Subcutaneous abdominal adipose tissue (tissue), 5 donors: ENCODE measurements at regions not wholly inside any gene's neighbourhood (a gene's known extent, or its start where the extent isn't known, plus 50 kb on each side); places are given as distances from the start of the nearest gene placed in this dataset.

ENCODE experiments used
- H3K27ac ChIP-seq: one replicate; pipeline ENCODE4 v1.7.0; 2013; ENCODE audit warnings: low read depth, mild to moderate bottlenecking, inconsistent platforms, low read length, moderate library complexity
- H3K27me3 ChIP-seq, 5 donors: one replicate each; pipeline ENCODE4 v1.7.0; 2013; ENCODE audit warnings: low read length in 5 of 5, inconsistent platforms in 1 of 5; ENCODE audit not compliant: control insufficient read depth in 5 of 5, insufficient read depth in 4 of 5
- H3K36me3 ChIP-seq, 5 donors: one replicate each; pipeline ENCODE4 v1.7.0; 2013; ENCODE audit warnings: low read length in 5 of 5; ENCODE audit not compliant: control insufficient read depth in 5 of 5, insufficient read depth in 5 of 5
- H3K4me1 ChIP-seq, 5 donors: one replicate each; pipeline ENCODE4 v1.7.0; 2013; ENCODE audit warnings: low read length in 5 of 5, mild to moderate bottlenecking in 3 of 5, moderate library complexity in 1 of 5; ENCODE audit not compliant: control insufficient read depth in 5 of 5, insufficient read depth in 5 of 5
- H3K4me3 ChIP-seq, 5 donors: one replicate each; pipeline ENCODE4 v1.7.0; 2013; ENCODE audit warnings: low read length in 5 of 5, low read depth in 1 of 5
- H3K9ac ChIP-seq, 5 donors: one replicate each; pipeline ENCODE4 v1.7.0; 2013; ENCODE audit warnings: low read length in 5 of 5, mild to moderate bottlenecking in 4 of 5, moderate library complexity in 3 of 5
- H3K9me3 ChIP-seq, 5 donors: one replicate each; pipeline ENCODE4 v1.7.0; 2013; ENCODE audit warnings: low read length in 5 of 5; ENCODE audit not compliant: control insufficient read depth in 5 of 5
- donor health status: healthy.
- donor health status: healthy.
- donor health status: healthy.
- donor health status: healthy.
- donor health status: healthy.

- H3K9ac ChIP-seq = no peak overlapping the region
- H3K4me3 ChIP-seq = no peak overlapping the region
- no peak overlapping the region for H3K27ac ChIP-seq
- no peaks in the 10 kb centered on the region for H3K27me3 ChIP-seq
- no peaks in the 10 kb centered on the region for H3K36me3 ChIP-seq
- peaks cover 0 to 4% (median 0%) of the 10 kb centered on the region in 5 donors for H3K9me3 ChIP-seq
- peaks cover 2 to 14% (median 7%) of the 10 kb centered on the region in 5 donors for H3K4me1 ChIP-seq
Observed at GRCh38 chr10:3665316-3665908, 119.6 kb downstream of the KLF6 start.

- Histone ChIP-seq H3K9me3 (peaks cover 0 to 4% (median 0%) of the 10 kb centered on the region in 5 donors), H3K9ac (no peak overlapping the region), H3K27me3 (no peaks in the 10 kb centered on the region), H3K27ac (no peak overlapping the region), H3K36me3 (no peaks in the 10 kb centered on the region), H3K4me3 (no peak overlapping the region), H3K4me1 (peaks cover 0 to 6% (median 0%) of the 10 kb centered on the region in 5 donors)
Observed at GRCh38 chr10:3662775-3663174, 122.2 kb downstream of the KLF6 start.

- Histone ChIP-seq H3K9me3 (peaks cover 0 to 4% (median 0%) of the 10 kb centered on the region in 5 donors), H3K4me3 (no peak overlapping the region), H3K9ac (no peak overlapping the region), H3K36me3 (no peaks in the 10 kb centered on the region), H3K27ac (no peak overlapping the region), H3K4me1 (peaks cover 0 to 2% (median 0%) of the 10 kb centered on the region in 5 donors), H3K27me3 (no peaks in the 10 kb centered on the region)
Observed at GRCh38 chr10:3661271-3661670, 123.7 kb downstream of the KLF6 start.

- Histone ChIP-seq H3K4me1 (peaks cover 0 to 2% (median 0%) of the 10 kb centered on the region in 5 donors), H3K9ac (no peak overlapping the region), H3K27ac (no peak overlapping the region), H3K4me3 (no peak overlapping the region), H3K27me3 (no peaks in the 10 kb centered on the region), H3K36me3 (no peaks in the 10 kb centered on the region), H3K9me3 (peaks cover 0 to 4% (median 0%) of the 10 kb centered on the region in 5 donors)
Observed at GRCh38 chr10:3660753-3661152, 124.3 kb downstream of the KLF6 start.

- no peak overlapping the region for H3K4me3 ChIP-seq
- H3K9ac ChIP-seq = no peak overlapping the region
- H3K27me3 ChIP-seq = no peaks in the 10 kb centered on the region
- no peaks in the 10 kb centered on the region for H3K36me3 ChIP-seq
- H3K4me1 ChIP-seq = peaks cover 0 to 2% (median 0%) of the 10 kb centered on the region in 5 donors
- H3K27ac ChIP-seq = no peak overlapping the region
- peaks cover 0 to 4% (median 0%) of the 10 kb centered on the region in 5 donors for H3K9me3 ChIP-seq
Observed at GRCh38 chr10:3659203-3659917, 125.6 kb downstream of the KLF6 start.

- Histone ChIP-seq H3K4me1 (peaks cover 0 to 2% (median 0%) of the 10 kb centered on the region in 5 donors), H3K9ac (no peak overlapping the region), H3K36me3 (no peaks in the 10 kb centered on the region), H3K27ac (no peak overlapping the region), H3K9me3 (peaks cover 0 to 4% (median 0%) of the 10 kb centered on the region in 5 donors), H3K27me3 (no peaks in the 10 kb centered on the region), H3K4me3 (no peak overlapping the region)
Observed at GRCh38 chr10:3658766-3659165, 126.2 kb downstream of the KLF6 start.

GRCh38 chr10:3656214-3656613 lies 128.8 kb downstream of the KLF6 start:
- Histone ChIP-seq H3K9ac (no peak overlapping the region), H3K27ac (no peak overlapping the region), H3K27me3 (no peaks in the 10 kb centered on the region), H3K9me3 (peaks cover 0 to 2% (median 0%) of the 10 kb centered on the region in 5 donors), H3K4me3 (no peak overlapping the region), H3K36me3 (no peaks in the 10 kb centered on the region), H3K4me1 (no peaks in the 10 kb centered on the region)

GRCh38 chr10:3655528-3655927 lies 129.5 kb downstream of the KLF6 start:
- Histone ChIP-seq H3K9ac (no peak overlapping the region), H3K4me1 (no peaks in the 10 kb centered on the region), H3K9me3 (no peaks in the 10 kb centered on the region), H3K27ac (no peak overlapping the region), H3K27me3 (no peaks in the 10 kb centered on the region), H3K4me3 (no peak overlapping the region), H3K36me3 (no peaks in the 10 kb centered on the region)

- H3K27me3 ChIP-seq = no peaks in the 10 kb centered on the region
- no peaks in the 10 kb centered on the region for H3K4me1 ChIP-seq
- H3K36me3 ChIP-seq = no peaks in the 10 kb centered on the region
- no peak overlapping the region for H3K9ac ChIP-seq
- H3K9me3 ChIP-seq = no peaks in the 10 kb centered on the region
- H3K27ac ChIP-seq = no peak overlapping the region
- H3K4me3 ChIP-seq = no peak overlapping the region
Observed at GRCh38 chr10:3654980-3655379, 130.0 kb downstream of the KLF6 start.

GRCh38 chr10:3654496-3654895 lies 130.5 kb downstream of the KLF6 start:
- H3K9ac ChIP-seq = no peak overlapping the region
- no peaks in the 10 kb centered on the region for H3K4me1 ChIP-seq
- no peaks in the 10 kb centered on the region for H3K27me3 ChIP-seq
- H3K36me3 ChIP-seq = no peaks in the 10 kb centered on the region
- H3K27ac ChIP-seq = no peak overlapping the region
- H3K9me3 ChIP-seq = no peaks in the 10 kb centered on the region
- no peak overlapping the region for H3K4me3 ChIP-seq
